Activated naive CD8-positive, alpha-beta T cell treated with anti-CD3 and anti-CD28 coated beads, Interleukin-2, amount 10 ng/mL, durations not matched to agents 7 days and 5 days (primary cell): ENCODE measurements at regions not wholly inside any gene's neighbourhood (a gene's known extent, or its start where the extent isn't known, plus 50 kb on each side); places are given as distances from the start of the nearest gene placed in this dataset.

Experiments
- ATAC-seq: fragments of 150-1000 bp; cut with Tn5 transposase; one replicate; pipeline ENCODE4 v1.10.0; 2021; ENCODE audit warnings: low read depth, moderate library complexity
- POLR2A ChIA-PET: fragments of 350-600 bp; sonication (Branson Sonifier 250); formaldehyde crosslinking; loops from one replicate; lab custom pipeline; 2021; ENCODE audit warnings: antibody characterized with exemption; lab: Charles Lee
- DNase-seq: peaks from one replicate; pipeline ENCODE4 v3.0.0; 2021
- H3K27ac Mint-ChIP-seq: one replicate; pipeline ENCODE4 v1.8.0; 2022; ENCODE audit warnings: mild to moderate bottlenecking, mixed read lengths
- H3K27me3 Mint-ChIP-seq: one replicate; pipeline ENCODE4 v1.8.0; 2022; ENCODE audit warnings: mild to moderate bottlenecking, moderate library complexity, mixed read lengths
- H3K36me3 Mint-ChIP-seq: one replicate; pipeline ENCODE4 v1.8.0; 2021; ENCODE audit warnings: mild to moderate bottlenecking, mixed read lengths
- H3K4me1 Mint-ChIP-seq: one replicate; pipeline ENCODE4 v1.8.0; 2021; ENCODE audit warnings: mixed read lengths
- H3K4me3 Mint-ChIP-seq: one replicate; pipeline ENCODE4 v1.8.0; 2022; ENCODE audit warnings: mild to moderate bottlenecking, moderate library complexity, mixed read lengths
- H3K9me3 Mint-ChIP-seq: one replicate; pipeline ENCODE4 v1.8.0; 2021; ENCODE audit warnings: mixed read lengths

DNA sequence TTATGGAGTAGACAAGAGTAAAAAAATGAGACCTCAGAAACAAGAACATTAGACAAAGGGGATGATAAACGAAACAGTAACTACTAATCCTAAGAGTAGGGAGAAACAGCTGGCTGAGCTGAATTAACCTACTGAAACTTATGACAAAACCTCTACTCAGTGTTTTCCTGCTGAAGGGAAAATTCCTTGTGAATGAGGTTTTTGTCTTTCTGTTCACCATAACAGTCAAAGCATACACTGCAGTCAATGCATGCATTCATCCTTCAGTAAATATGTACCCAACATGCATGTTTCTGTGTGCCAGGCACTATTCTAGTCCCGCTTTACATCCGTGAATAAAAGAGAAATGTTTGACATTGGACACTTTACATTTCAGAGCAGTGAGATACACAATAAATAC, 805.6 kb upstream of the KLHL29 start:
- DNase-seq (no peak), ATAC-seq (no peak)
- POLR2A ChIA-PET = no interaction called here
- no peaks in the 10 kb centered on the region for H3K4me1 Mint-ChIP-seq
- H3K4me3 Mint-ChIP-seq = no peak overlapping the region
- H3K36me3 Mint-ChIP-seq = no peaks in the 10 kb centered on the region
- no peaks in the 10 kb centered on the region for H3K27me3 Mint-ChIP-seq
- H3K27ac Mint-ChIP-seq = no peak overlapping the region
- H3K9me3 Mint-ChIP-seq = peaks cover 9% of the 10 kb centered on the region

DNA sequence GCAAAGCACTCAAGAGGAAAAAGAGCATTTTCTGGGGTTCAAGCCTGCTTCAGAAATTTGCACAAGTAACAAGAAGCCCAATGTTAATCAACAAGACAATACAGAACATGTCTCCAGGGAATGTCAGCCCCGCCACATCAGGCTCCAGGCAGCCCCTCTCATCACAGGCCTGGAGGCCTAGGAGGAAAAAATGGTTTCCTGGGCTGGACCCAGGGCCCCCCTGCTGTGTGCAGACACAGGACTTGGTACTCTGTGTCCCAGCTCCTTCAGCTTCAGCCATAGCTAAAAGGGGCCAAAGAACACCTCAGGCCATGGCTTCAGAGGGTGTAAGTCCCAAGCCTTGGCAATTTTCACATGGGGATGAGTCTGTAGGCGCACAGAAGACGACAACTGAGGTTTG, 802.9 kb upstream of the KLHL29 start:
- H3K9me3 Mint-ChIP-seq = peaks cover 11% of the 10 kb centered on the region
- H3K4me3 Mint-ChIP-seq = no peak overlapping the region
- H3K27ac Mint-ChIP-seq = no peak overlapping the region
- ATAC-seq (no peak), DNase-seq (no peak)
- no peaks in the 10 kb centered on the region for H3K27me3 Mint-ChIP-seq
- no peaks in the 10 kb centered on the region for H3K36me3 Mint-ChIP-seq
- POLR2A ChIA-PET = no interaction called here
- H3K4me1 Mint-ChIP-seq = no peaks in the 10 kb centered on the region

DNA sequence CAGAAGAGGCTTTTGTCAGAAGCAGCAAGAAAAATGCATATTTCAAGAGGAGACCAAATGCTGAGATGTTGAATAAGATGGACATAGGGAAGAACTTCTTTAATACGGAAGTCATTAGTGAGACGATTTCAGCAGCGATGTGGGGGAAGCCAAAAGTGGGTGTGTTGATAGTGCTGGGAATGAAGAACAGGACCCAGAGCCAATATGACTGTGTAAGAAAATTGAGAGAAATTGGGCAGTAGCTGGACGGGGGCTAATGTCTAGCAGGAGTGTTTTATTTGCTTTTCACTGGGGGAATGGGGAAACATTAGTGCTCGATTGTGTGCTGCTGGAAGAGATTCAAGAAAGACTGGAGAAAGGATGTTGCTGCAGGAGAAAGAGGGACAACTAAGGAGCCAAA, 788.7 kb upstream of the KLHL29 start:
- H3K27ac Mint-ChIP-seq = no peak overlapping the region
- DNase-seq (no peak), ATAC-seq (no peak)
- H3K27me3 Mint-ChIP-seq = no peaks in the 10 kb centered on the region
- POLR2A ChIA-PET = no interaction called here
- H3K4me1 Mint-ChIP-seq = no peaks in the 10 kb centered on the region
- peaks cover 5% of the 10 kb centered on the region for H3K9me3 Mint-ChIP-seq
- H3K4me3 Mint-ChIP-seq = no peak overlapping the region
- no peaks in the 10 kb centered on the region for H3K36me3 Mint-ChIP-seq

DNA sequence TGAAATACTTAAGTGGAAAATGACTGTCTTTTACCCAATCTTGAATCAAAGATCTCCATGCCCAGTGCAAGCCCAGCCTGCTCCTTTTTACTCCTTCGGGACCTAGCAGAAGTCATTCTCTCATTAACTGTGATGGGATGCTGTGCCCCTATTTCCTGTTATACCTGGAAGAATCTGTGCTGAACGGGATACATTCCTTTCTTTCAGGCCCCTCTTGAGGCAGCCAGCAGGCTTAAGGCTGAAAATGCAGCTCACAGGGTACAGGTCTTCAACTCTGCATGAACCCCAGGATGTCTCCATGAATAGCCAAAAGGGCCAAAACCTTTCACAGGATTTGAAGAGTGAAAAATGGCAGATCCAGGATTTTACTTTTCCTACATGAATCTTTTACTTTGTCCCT, 784.8 kb upstream of the KLHL29 start:
- Mint-ChIP-seq H3K27ac (no peak overlapping the region), H3K4me1 (no peaks in the 10 kb centered on the region)
- POLR2A ChIA-PET = no interaction called here

DNA sequence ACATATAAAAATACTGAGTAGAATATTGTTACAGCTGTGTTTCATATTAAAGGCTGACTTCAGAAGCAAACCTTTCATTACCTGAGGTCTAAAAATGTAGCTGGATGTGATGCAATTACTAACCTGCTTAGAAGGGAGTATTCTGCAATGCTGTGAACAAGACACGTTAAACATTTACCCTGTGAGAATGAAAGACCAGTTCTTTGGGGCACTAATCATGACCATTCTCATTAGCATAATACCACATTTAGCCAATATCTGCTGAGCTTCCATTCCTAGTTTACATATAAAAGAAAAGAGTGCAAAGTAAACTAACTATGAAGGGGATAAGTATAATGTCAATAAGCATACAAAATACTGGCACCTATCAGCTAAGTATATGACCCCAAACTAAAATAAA, 784.0 kb upstream of the KLHL29 start:
- H3K36me3 Mint-ChIP-seq = no peaks in the 10 kb centered on the region
- POLR2A ChIA-PET = no interaction called here
- H3K27ac Mint-ChIP-seq = no peak overlapping the region
- ATAC-seq (no peak), DNase-seq (no peak)
- H3K4me1 Mint-ChIP-seq = no peaks in the 10 kb centered on the region
- H3K9me3 Mint-ChIP-seq = peaks cover 2% of the 10 kb centered on the region
- H3K27me3 Mint-ChIP-seq = no peaks in the 10 kb centered on the region
- no peak overlapping the region for H3K4me3 Mint-ChIP-seq

More for the DNA sequence above, 784.8 kb upstream of the KLHL29 start:
- DNase-seq (no peak), ATAC-seq (no peak)
- Mint-ChIP-seq H3K4me3 (no peak overlapping the region), H3K27me3 (no peaks in the 10 kb centered on the region), H3K36me3 (no peaks in the 10 kb centered on the region), H3K9me3 (peaks cover 2% of the 10 kb centered on the region)

DNA sequence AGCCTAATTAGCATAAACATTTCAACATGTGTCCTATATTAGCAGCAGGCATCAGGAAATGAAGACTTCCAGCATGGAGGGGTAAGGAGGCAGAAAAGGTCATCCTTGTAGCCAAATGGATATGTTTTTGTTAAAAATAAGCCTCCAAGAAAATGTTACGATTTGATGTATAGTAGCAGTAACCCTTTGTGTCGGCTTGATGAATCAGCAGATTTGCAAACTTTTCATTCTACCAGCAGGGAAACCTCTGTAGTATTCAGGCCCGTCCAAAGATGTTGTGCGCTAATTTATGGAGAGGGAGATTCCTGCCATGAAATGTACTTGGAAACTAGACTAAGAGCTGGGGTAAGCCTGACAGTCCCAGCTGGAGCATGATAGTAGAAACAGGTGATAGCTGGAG, 780.8 kb upstream of the KLHL29 start:
- no peaks in the 10 kb centered on the region for H3K4me1 Mint-ChIP-seq
- ATAC-seq = no peak

DNA sequence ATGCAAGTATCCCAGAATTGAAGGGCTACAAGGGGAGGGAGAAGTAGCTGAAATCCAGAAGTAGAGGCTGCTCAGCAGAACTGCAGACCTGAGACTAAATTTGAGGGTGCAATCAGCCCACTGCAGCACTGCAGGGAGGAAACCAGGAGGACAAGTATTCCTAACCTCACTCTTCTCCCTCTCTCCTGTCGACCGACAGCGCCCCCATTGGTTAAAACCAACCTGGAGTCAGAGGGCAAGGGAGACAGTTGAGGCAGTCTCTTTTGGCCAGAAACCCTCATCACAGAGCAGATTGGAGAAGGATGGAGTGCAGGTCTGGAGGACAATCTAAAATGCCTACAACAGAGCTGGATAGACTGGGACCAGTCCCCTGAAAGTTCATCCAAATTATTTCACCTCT, 768.9 kb upstream of the KLHL29 start:
- Mint-ChIP-seq H3K4me1 (no peaks in the 10 kb centered on the region), H3K4me3 (no peak overlapping the region), H3K27ac (no peak overlapping the region), H3K27me3 (no peaks in the 10 kb centered on the region), H3K9me3 (no peaks in the 10 kb centered on the region), H3K36me3 (no peaks in the 10 kb centered on the region)
- ATAC-seq (no peak), DNase-seq (no peak)
- POLR2A ChIA-PET = no interaction called here

More for the DNA sequence above, 780.8 kb upstream of the KLHL29 start:
- no peaks in the 10 kb centered on the region for H3K27me3 Mint-ChIP-seq
- POLR2A ChIA-PET = no interaction called here
- H3K4me3 Mint-ChIP-seq = no peak overlapping the region
- no peak overlapping the region for H3K27ac Mint-ChIP-seq
- no peak for DNase-seq
- H3K36me3 Mint-ChIP-seq = no peaks in the 10 kb centered on the region
- no peaks in the 10 kb centered on the region for H3K9me3 Mint-ChIP-seq

DNA sequence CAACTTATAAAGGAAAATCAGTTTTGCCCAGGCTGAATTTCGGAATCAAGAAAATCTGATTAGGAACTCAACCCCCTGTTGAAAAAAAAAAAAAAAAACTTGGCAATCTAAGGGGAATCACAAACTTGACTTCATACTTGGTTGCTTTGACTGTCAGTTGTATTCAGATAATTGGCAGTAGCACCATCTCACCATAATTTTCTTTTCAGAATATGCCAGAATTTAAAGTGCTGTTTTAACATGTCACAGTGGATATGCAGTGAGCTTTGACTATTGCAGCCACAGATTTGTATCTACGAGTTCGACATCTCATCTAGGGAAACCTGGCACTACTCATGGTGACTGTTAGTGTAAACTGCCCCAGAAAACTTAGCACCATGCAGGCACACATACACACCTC, 761.4 kb upstream of the KLHL29 start:
- Mint-ChIP-seq H3K4me1 (no peaks in the 10 kb centered on the region), H3K9me3 (peaks cover 2% of the 10 kb centered on the region), H3K27ac (no peak overlapping the region), H3K36me3 (no peaks in the 10 kb centered on the region), H3K4me3 (no peak overlapping the region), H3K27me3 (no peaks in the 10 kb centered on the region)
- POLR2A ChIA-PET = no interaction called here
- DNase-seq (no peak), ATAC-seq (no peak)

DNA sequence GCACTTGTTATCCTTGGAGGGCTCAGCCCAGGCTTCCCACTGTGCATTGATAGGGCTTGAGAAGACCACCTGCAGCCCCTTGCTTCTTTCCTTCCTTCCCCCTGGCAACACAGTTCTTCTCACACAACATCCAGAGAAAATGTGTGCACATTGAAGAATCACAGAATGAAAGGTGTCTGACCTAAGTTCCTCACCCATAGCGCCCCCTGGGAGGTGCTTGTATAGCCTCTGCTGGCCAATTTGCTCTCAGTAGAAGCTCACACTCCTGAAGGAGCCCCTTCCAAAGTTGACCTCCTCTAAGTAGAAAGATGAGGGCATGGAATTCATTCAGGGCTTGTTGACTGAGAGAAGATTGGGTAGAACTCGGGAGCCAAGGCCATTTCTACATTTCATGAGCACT, 758.4 kb upstream of the KLHL29 start:
- no peaks in the 10 kb centered on the region for H3K4me1 Mint-ChIP-seq
- H3K4me3 Mint-ChIP-seq = no peak overlapping the region
- ATAC-seq (no peak), DNase-seq (no peak)
- peaks cover under 1% of the 10 kb centered on the region for H3K9me3 Mint-ChIP-seq
- no peaks in the 10 kb centered on the region for H3K36me3 Mint-ChIP-seq
- no peak overlapping the region for H3K27ac Mint-ChIP-seq
- POLR2A ChIA-PET = no interaction called here
- no peaks in the 10 kb centered on the region for H3K27me3 Mint-ChIP-seq

DNA sequence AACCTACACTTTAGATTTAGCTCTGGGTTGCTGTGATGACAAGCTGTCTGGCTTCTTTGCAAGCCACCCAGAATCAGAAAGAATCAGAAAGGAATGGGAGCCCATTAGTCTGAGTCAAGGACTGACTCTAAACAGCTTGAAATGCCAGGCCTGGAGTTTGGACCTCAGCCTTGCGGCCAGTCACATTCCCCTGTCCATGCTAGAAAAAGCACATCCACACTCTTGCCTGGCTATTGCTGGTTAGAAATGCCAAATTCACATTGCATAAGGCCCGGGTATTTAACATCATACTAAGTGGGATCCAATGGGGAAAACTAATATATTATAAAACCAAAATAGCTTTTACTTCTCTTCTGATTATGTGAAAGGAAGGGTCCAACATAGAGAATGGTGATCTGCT, 756.8 kb upstream of the KLHL29 start:
- H3K27me3 Mint-ChIP-seq = no peaks in the 10 kb centered on the region
- H3K4me1 Mint-ChIP-seq = no peaks in the 10 kb centered on the region
- no peak overlapping the region for H3K27ac Mint-ChIP-seq
- no peak for DNase-seq
- ATAC-seq = no peak
- no peaks in the 10 kb centered on the region for H3K9me3 Mint-ChIP-seq
- POLR2A ChIA-PET = no interaction called here
- H3K36me3 Mint-ChIP-seq = no peaks in the 10 kb centered on the region
- H3K4me3 Mint-ChIP-seq = no peak overlapping the region

DNA sequence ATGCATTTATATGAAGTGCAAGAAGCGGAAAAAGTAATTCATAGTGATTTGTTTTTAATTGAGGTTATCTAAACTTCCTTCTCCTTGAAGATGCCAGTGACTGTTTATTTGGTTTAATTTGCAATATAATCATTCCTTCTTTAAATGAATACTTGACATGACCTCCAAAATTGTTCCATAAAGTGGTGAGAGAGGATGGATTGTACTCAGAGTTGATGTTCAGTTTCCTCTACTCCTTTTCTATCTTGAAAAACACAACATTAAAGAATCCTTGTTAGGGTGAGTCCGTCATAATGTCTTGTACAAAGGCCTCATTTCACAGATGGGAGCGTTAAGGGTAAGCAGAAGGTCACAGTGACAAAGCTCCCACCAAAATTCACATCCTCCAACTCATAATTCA, 756.1 kb upstream of the KLHL29 start:
- Mint-ChIP-seq H3K4me3 (no peak overlapping the region), H3K36me3 (no peaks in the 10 kb centered on the region), H3K9me3 (no peaks in the 10 kb centered on the region), H3K27ac (no peak overlapping the region), H3K4me1 (no peaks in the 10 kb centered on the region), H3K27me3 (no peaks in the 10 kb centered on the region)
- no peak for DNase-seq
- ATAC-seq = no peak
- POLR2A ChIA-PET = no interaction called here

DNA sequence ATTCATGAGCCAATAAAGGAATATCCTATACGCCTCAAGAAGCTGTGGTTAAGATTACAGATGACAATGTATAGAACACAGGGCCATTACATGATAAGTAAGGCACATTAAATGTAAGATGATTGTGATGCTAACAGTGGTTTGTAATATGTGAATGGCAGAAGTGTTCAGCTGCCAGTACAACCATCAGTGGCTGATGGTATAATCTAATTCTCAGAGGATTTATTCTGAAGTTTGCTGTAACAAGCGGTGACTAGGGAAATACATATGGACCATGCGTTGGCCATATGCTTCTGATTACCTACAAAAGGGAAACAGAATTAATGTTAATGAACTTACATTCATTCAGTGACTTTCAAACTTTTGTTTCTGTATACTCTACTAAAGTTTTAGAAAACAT, 750.8 kb upstream of the KLHL29 start:
- ATAC-seq (no peak), DNase-seq (no peak)
- H3K9me3 Mint-ChIP-seq = peaks cover 2% of the 10 kb centered on the region
- no peaks in the 10 kb centered on the region for H3K4me1 Mint-ChIP-seq
- H3K4me3 Mint-ChIP-seq = no peak overlapping the region
- H3K27me3 Mint-ChIP-seq = no peaks in the 10 kb centered on the region
- POLR2A ChIA-PET = no interaction called here
- H3K27ac Mint-ChIP-seq = no peak overlapping the region
- no peaks in the 10 kb centered on the region for H3K36me3 Mint-ChIP-seq

DNA sequence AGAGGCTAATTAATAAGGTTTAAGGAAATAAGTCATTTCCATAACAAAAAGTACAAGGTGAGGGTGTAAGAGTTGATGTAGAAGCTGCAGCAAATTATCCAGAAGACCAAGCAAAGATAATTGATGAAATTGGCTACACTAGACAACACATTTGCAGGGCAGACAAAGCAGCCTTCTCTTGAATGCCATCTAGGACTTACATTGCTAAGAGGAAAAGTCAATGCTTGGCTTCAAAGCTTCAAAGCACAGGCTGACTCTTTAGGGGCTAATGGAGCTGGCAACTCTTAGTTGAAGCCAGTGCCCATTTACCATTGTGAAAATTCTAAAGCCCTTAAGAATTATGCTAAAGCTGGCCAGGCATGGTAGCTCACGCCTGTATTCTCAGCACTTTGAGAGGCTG, 728.6 kb upstream of the KLHL29 start:
- no peaks in the 10 kb centered on the region for H3K4me1 Mint-ChIP-seq

DNA sequence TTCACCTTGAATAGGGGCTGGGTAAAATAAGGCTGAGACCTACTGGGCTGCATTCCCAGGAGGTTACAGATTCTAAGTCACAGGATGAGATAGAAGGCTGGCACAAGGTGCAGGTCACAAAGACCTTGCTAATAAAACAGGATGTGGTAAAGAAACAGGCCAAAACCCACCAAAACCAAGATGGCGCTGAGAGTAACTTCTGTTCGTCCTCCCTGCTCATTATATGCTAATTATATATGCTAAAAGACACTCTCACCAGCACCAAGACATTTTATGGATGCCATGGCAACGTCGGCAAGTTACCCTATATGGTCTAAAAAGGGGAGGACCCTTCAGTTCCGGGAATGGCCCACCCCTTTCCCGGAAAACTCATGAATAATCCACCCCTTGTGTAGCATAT, 711.5 kb upstream of the KLHL29 start:
- DNase-seq (no peak), ATAC-seq (no peak)
- Mint-ChIP-seq H3K27me3 (no peaks in the 10 kb centered on the region), H3K9me3 (no peaks in the 10 kb centered on the region), H3K36me3 (no peaks in the 10 kb centered on the region), H3K4me1 (peaks cover 1% of the 10 kb centered on the region), H3K27ac (no peak overlapping the region), H3K4me3 (no peak overlapping the region)
- POLR2A ChIA-PET = no interaction called here

More for the DNA sequence above, 728.6 kb upstream of the KLHL29 start:
- no peaks in the 10 kb centered on the region for H3K36me3 Mint-ChIP-seq
- DNase-seq = no peak
- H3K27ac Mint-ChIP-seq = no peak overlapping the region
- H3K4me3 Mint-ChIP-seq = no peak overlapping the region
- H3K9me3 Mint-ChIP-seq = peaks cover 4% of the 10 kb centered on the region
- POLR2A ChIA-PET = no interaction called here
- H3K27me3 Mint-ChIP-seq = no peaks in the 10 kb centered on the region
- ATAC-seq = no peak

DNA sequence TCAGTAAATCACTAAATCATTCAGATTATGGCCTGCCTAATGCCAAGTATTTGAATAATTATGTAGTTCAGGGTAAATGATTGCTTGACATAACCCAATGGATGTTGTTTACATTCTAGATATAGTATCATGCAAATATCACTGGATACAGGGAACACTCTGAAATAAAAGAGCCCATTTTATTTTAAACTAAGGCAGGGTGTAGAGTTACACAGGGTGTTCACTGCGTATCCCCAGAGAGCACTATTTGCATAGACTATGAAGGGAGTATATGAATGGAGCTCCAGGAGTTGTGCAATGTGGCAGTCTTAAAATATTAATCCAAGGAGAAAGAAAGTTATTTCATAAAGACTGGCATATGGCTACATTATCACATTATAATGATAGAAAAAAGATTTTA, 701.1 kb upstream of the KLHL29 start:
- no peak for DNase-seq
- no peak overlapping the region for H3K27ac Mint-ChIP-seq
- H3K27me3 Mint-ChIP-seq = no peaks in the 10 kb centered on the region
- no peaks in the 10 kb centered on the region for H3K4me1 Mint-ChIP-seq
- H3K36me3 Mint-ChIP-seq = no peaks in the 10 kb centered on the region
- ATAC-seq = no peak
- H3K4me3 Mint-ChIP-seq = no peak overlapping the region
- H3K9me3 Mint-ChIP-seq = peaks cover 2% of the 10 kb centered on the region
- POLR2A ChIA-PET = no interaction called here
